HG03103 (cell line): ENCODE measurements at regions not wholly inside any gene's neighbourhood (a gene's known extent, or its start where the extent isn't known, plus 50 kb on each side); places are given as distances from the start of the nearest gene placed in this dataset.
"Not testable (repeated sequence)": the region's sequence is repeated elsewhere in the genome, so short reads cannot be mapped to it uniquely, and the experiment has no call there.

Experiments
- ATAC-seq: cut with Tn5 transposase; IDR thresholded peaks from one replicate; pipeline ENCODE4 v1.9.1; 2021; ENCODE audit warnings: low read depth; ENCODE audit not compliant: unreplicated experiment

GRCh38 chr2:105510761-105511528 lies 112.1 kb upstream of the FHL2 start:
- ATAC-seq: no peak

DNA sequence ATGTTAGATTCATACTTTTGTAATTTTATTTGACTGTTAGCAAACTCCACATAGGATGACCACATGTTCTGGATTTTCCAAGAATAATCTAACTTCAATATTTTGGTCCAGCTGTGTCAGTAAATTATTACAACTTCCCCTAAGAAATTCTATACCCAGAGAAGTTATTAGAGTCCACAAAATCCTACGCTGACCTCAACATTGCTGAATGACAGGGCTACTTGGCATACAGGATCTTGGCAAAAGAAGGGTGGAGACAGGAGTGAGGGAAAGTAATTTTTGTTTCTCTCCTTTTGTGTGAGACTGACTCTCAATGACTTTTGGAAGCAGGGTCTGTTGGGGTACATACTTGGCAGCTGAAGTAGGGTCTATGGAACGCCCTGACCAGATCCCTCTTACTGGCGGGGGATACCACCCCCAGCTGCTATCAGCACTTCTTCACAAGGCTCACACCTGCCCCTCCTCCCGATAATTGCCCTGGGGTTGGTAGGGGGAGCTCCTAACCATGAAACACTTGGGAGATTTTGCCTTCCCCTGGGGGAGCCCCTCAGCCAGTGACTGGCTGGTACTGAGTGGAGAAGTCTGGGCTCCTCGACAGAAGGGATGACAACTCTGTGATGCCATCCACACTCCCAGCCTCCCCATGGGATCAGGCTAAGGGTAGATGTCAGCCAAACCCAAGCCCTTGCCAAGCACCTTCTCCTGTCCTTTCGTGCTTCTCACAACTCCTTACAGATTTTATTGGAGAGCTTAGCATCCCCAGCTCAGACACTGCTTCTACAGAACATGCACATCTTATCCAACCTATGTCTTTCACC lies 110.6 kb upstream of the FHL2 start:
- ATAC-seq: no peak

DNA sequence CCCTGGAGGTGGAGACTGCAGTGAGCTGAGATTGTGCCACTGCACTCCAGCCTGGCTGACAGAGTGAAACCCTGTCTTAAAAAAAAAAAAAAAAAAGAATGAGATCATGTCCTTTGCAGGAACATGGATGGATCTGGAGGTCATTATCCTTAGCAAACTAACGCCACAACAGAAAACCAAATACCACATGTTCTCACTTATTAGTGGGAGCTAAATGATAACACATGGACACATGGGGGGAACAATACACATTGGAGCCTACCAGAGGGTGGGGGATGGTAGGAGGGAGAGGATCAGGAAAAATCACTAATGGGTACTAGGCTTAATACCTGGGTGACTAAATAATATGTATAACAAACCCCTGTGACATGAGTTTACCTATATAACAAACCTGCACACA lies 108.0 kb upstream of the FHL2 start:
- not testable (repeated sequence) for ATAC-seq

- no peak for ATAC-seq
Measured at GRCh38 chr2:105504459-105504858, 105.6 kb upstream of the FHL2 start.

GRCh38 chr2:105502625-105503334 lies 103.9 kb upstream of the FHL2 start:
- no peak for ATAC-seq

DNA sequence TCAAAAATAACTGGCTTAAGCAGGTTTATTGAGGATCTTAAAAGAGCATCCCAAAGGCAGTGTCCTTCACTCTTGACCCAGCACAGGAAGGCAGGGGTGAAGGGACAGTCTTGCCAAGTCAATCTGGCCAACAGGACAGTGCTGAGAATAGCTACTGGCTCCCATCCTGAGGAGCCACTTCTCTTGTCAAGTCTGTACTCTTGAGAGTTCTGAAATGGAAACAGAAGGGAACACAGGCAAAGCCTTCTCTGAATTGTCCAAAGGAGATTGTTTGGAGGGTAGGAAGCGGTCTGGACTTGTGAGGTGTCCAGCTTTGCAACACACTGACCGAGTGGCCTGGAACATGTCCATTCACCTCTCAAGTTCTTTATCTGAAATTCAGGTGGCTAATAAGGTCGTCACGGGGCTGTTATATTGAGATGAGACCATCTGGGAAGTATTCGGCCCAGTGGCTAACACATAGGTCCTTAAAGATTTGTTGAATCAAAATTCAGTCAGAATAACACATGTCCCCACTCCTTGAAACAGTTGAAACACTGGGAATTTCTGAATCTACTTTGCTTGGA lies 99.5 kb upstream of the FHL2 start:
- no peak for ATAC-seq

GRCh38 chr2:105497094-105497493 lies 98.2 kb upstream of the FHL2 start:
- no peak for ATAC-seq

GRCh38 chr2:105496271-105496670 lies 97.4 kb upstream of the FHL2 start:
- ATAC-seq: no peak

DNA sequence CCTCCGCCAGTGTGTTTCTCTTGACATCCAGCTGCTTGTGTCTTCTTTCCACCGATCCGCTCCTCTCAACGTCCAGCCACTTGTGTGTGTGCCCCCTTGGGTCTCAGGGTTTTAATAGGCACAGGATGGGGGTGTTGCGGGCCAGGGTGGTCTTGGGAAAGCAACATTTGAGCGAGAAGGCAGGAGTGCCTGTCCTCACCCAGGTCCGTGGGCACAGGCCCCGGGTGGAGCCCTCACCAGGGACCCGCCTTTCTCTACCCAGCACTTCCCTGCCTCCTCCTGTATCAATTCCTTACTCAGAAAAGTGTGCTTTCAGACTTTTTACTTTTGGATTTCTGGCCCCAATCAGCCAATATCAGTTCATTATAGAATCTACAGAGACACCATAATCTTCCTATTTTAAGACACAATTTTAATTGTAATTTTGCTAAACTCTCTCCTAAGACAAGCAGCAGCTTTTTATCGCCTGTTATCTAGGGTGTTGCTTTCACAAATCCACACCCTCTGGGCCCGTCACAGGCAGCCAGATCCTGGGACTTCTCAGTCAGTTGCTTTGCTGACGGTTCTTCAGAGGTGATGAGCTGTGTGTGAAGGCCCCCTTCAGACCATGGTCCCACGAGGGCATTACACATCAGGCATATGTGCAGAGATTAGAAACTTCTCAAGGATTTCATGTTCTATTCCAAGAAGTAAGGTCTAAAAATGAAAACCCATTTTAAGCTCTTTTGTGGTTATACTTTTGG lies 96.0 kb upstream of the FHL2 start:
- no peak for ATAC-seq

- no peak for ATAC-seq
Measured at GRCh38 chr2:105490956-105491355, 92.1 kb upstream of the FHL2 start.

GRCh38 chr2:105490204-105490603 lies 91.4 kb upstream of the FHL2 start:
- no peak for ATAC-seq

- no peak for ATAC-seq
Measured at GRCh38 chr2:105489168-105489878, 90.5 kb upstream of the FHL2 start.

GRCh38 chr2:105488285-105488684 lies 89.4 kb upstream of the FHL2 start:
- no peak for ATAC-seq

DNA sequence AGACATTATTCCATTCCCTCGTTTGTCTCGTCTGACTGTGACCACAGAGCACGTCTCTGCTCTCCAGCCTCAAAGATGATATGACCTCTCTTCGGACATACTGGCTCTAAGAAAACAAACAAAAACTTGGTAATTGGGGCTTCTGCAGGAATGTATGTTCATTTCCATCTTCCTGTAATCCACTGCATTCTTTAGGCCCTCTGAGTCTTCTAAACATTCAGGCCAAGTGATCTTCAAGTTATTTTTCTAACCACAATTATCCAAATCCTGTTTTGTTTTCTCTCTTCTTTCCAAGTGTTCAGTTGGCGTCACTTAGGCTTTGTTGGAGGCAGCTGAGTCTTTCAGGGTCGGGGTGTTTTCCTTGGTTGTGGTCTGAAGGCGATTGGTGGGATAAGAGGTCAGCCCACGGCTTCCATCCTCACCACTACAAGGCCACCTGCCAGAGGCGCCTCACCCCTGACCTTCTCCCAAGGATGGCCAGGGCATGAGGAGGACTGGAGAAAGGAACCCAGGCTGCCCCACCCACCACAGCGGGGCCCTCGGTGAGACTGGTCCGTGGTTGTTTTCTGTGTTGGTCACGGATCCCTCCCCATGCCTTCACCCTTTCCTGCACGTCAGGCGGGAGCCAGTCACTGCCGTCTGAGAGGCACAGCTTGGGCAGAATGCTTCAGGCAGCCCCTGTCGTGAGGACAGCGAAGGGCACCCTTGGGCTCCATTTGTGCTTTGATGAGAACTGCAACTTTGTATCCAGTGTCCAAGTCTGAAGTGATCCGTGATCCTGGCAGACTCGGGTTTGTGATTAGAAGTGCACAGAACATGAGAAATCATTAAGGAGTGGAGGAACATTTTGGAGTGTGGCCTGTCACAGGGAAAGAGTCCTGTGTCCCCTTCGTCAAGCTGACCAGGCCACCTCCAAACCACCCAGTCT lies 88.6 kb upstream of the FHL2 start:
- no peak for ATAC-seq

DNA sequence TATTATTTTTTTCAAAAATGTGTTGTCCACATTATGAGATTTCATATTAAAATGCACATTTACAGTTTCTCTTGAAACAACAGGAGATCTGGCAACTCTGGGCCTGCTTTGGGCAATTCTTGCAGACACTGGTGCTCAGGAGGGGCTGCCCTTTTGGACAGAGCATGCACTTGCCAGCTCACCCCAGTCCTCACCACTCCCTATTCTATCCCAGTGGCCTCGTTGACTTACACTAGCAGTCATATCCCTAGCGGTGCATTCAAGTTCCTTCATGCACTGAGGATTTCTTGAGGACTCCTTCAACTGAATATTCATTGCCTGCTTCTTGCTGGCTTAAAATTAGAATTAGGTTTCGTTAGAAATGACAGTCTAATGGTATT lies 87.9 kb upstream of the FHL2 start:
- ATAC-seq: no peak

DNA sequence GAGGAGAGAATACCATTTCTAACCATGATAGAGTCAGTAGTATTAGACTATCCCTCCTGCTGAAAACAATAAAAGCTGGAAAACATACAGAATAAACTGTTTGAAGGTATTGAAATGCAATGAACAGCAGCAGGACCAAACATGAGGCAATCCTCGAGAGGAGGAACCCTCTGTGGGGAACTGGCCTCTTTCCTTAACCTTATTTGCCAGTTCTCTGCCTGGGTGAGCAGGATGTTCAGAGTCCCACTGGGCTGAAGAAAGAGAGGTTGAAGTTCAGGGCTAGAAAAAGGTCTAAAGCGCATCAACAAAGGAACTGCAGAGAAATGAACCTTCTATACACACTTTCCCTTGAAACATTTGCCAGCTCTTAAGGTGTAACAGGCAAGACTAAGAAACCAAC lies 79.8 kb upstream of the FHL2 start:
- ATAC-seq: no peak

- ATAC-seq: not testable (repeated sequence)
Measured at GRCh38 chr2:105477050-105477620, 78.3 kb upstream of the FHL2 start.

DNA sequence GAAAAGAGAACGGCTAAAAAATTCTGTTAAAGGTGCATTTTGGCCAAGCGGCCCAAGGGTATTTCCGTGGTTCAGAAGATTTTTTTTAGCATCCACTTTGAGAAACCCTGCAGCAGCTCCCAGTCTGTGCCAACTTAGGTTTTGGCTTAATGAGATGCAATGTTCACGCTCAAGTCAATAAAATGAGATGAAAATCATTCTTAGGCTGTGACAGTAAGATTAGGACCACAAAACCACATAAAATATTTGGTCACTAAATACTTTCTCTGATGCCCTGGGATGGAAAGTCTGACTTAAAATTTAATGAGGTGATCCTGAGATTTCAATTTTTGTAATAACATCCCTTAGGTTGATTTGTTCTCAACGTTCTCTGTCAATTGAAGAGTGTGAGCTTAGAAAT lies 74.2 kb upstream of the FHL2 start:
- ATAC-seq: no peak
